ENCODE measurements at regions not wholly inside any gene's neighbourhood (a gene's known extent, or its start where the extent isn't known, plus 50 kb on each side); places are given as distances from the start of the nearest gene placed in this dataset.

DNA sequence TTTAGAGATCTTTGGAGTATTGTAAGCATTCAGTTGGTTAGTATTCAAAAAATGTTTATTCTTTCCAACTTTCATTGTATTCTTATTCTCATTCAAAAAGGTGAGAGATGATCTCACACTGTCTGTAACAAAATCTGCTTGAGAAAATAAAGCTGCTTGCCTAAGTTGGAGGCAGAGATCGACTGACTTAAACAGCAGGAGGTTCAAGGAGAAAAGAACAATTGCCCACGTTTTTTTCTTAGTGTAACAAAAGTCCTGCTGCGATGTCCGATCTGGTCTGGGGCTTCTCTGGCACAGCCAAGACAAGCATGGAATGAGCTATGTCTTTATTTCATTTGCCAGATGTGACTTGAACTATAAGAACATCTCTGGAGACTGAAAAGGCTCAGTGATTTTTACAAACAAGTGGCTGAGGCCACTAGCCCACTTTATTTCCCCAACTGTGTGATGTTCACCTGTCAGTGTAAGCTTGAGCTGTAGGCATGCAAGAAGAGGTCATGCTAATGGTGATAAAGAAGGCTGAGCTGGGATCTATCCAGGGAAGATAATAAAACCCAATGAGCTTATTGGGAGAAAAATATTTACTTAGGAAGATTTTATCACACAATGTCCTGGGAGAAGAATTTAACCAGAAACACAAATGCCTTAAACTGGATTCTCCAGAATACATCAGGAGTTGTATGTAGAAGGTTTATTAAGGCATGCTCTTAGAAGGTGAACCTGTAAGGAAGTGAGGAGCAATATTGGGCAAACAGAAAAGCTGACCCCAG lies 580.1 kb upstream of the BTBD3 start:
- H3K27ac ChIP-seq: peak overlapping the region in 1 of 21 experiments; percentile 65

DNA sequence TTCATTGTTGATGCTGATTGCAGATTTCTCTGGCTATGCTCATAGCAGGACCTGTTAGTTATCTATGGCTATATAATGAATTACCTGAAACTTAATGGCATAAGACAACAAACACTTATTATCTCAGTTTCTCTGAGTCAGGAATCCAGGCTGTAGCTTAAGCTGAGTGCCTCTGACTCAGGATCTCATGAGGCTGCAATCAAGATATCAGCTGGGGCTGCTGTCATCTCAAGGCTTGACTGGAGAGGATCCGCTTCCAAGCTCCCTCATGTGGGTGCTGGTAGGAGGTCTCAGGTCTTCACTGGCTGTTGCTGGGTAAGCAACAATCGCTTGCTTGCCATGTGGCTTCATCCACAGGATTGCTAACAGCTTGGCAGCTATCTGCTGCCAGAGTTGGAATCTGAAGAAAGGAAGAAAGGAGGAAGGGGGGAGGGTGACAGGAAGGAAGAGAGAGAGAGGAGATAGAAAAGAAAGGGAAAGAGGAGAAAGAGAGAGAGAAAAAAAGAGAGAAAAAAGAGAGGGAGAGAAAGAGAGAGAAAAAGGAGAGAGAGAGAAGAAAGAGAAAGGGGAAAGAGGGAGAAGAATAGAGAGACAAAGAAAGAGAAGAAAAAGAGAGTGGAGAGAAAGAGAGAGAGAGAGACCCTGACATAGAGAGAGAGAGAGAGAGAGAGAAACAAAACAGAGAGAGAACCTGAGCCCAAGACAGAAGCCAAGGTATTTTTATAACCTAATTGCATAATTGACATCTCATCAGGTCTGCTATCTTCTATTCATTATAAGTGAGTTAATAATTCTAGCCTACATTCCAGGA lies 579.0 kb upstream of the BTBD3 start:
- H3K27ac ChIP-seq: no peak overlapping the region
- no peak overlapping the region for H3K4me3 ChIP-seq

More for the DNA sequence above, 580.1 kb upstream of the BTBD3 start:
- H3K4me3 ChIP-seq: no peak overlapping the region

GRCh38 chr20:11344939-11345338 lies 572.8 kb upstream of the BTBD3 start:
- Histone ChIP-seq H3K4me3 (no peak overlapping the region), H3K27ac (peak overlapping the region in 1 of 21 experiments; percentile 31)

- Histone ChIP-seq H3K4me3 (no peak overlapping the region), H3K27ac (peak overlapping the region in 1 of 21 experiments; percentile 61)
Observed at GRCh38 chr20:11347738-11348137, 570.0 kb upstream of the BTBD3 start.

DNA sequence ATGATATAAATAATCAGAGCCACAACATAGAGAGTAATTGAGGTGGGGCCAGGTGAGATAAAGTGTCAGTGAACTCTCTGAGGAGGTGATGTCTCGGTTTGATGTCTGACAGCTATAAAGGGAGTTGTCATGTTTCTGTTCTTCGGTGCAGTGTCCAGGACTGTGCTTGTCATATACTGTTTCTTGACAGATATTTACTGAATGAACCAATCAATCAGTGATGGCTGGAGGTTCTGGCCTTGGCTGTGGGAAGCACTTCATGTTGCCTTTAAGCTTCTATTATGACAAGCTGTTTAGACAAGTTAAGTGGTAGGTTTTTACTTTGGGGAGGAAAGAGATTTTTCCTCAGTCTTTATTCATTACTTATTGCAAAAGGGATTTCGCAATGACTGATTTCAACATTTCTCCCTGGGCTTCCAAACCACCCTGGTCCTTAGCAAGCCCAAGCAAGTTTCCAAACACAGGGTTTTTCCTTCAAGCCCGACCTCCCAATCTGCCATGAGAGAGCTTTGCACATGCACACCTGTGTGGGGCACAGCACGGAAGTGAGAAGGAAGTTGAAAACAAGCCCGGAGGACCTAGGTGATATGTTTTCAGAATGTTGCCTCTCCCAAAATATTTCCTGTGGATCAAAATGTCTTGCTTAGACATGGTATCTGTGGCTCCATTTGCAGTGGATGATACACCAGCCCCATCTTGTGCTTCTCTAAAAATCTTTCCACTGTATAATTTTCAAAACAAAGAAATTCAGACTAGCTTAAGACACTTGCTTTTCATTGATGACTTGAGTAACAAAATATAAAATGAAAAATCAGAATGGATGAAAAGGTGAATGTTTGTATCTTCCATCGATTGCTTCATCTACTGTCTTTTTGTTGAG lies 567.3 kb upstream of the BTBD3 start:
- Histone ChIP-seq H3K4me3 (no peak overlapping the region), H3K27ac (peak overlapping the region in 13 of 21 experiments; percentile 1 to 66 (median 31))

- Histone ChIP-seq H3K4me3 (no peak overlapping the region), H3K27ac (peak overlapping the region in 1 of 21 experiments; percentile 66)
Observed at GRCh38 chr20:11352041-11352440, 565.7 kb upstream of the BTBD3 start.

DNA sequence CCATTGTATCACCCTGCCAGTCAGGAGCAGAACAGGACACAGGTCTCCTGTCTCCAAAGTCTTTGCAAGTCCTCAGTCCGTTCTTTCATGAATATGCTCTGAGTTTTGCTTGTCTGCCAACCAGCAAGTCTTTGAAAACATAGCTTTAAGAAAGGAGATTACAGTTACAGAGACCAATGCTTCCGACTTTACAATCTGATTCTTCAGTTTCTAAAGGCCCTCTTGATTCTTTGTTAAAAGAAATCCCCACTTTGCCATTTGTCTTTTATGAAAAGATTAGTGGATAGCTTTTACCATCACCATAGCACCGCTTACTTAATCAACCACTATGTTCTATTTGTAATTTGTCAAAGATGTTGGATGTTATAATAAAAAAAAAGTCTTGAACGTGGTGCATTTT lies 562.8 kb upstream of the BTBD3 start:
- Histone ChIP-seq H3K27ac (no peak overlapping the region), H3K4me3 (no peak overlapping the region)

DNA sequence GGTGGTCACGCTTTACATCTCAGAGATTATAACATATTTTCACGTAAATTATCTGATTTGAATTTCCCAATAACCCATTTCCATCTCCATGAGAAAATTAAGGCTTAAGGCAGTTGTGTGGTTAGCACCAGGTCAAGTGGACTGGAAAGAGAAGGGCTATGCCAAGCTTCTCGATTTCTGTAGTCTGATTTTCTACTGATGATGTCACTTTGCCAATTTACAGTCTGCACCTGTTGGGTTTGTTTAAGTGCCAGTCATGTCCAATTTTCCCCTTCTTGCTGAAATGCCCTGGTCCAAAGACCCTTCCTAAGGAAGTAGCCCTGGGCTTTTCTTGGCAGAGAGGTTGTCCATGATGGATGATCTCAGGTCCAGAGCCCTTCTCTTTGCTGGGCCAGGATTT lies 562.3 kb upstream of the BTBD3 start:
- H3K27ac ChIP-seq: no peak overlapping the region
- no peak overlapping the region for H3K4me3 ChIP-seq

- no peak overlapping the region for H3K27ac ChIP-seq
Observed at GRCh38 chr20:11356061-11356460, 561.6 kb upstream of the BTBD3 start.

DNA sequence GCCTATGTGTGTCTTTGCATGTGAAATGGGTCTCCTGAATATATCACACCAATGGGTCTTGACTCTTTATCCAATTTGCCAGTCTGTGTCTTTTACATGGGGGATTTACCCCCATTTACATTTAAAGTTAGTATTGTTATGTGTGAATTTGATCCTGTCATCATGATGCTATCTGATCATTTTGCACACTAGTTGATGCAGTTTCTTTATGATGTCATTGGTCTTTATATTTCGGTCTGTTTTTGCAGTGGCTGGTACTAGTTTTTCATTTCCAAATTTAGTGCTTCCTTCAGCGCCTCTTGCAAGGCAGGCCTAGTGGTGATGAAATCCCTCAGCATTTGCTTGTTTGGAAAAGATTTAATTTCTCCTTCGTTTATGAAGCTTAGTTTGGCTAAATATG lies 555.2 kb upstream of the BTBD3 start:
- Histone ChIP-seq H3K4me3 (no peak overlapping the region), H3K27ac (no peak overlapping the region)

More at GRCh38 chr20:11356061-11356460, 561.6 kb upstream of the BTBD3 start:
- no peak overlapping the region for H3K4me3 ChIP-seq

DNA sequence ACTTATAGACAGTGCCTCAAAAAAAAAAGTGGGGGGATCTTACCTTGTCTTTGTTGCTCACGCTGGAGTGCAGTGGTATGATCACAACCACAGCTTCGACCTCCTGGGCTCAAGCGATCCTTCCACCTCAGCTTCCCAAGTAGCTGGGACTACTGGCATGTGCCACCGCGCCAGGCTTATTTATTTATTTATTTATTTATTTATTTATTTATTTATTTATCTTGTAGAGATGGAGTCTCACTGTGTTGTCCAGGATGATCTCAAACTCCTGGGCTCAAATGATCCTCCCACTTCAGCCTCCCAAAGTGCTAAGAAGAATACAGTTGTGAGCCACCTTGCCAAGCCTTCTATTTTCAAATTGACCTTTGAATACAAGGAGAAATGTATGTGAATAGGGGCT lies 553.0 kb upstream of the BTBD3 start:
- no peak overlapping the region for H3K27ac ChIP-seq
- H3K4me3 ChIP-seq: no peak overlapping the region

DNA sequence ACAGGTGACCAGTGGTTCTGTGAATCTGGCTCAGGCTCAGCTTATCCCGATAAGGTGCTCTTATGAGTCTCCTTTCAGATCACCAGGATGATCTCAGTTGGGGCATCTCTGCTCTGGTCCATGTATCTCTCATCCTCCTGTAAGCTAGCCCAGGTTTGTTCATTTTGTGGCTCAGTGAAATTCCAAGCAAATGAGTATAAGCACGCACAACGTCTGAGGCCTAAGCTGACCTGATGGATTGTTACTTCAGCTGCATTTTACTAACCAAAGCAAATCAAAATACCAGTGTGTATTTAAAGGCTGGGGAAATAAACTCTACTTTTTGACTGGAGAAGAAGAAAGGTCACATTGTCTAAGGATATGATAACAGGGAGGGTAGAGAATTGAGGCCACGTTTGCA lies 551.0 kb upstream of the BTBD3 start:
- no peak overlapping the region for H3K4me3 ChIP-seq
- H3K27ac ChIP-seq: no peak overlapping the region

- Histone ChIP-seq H3K4me3 (no peak overlapping the region), H3K27ac (no peak overlapping the region)
Observed at GRCh38 chr20:11368499-11368898, 549.2 kb upstream of the BTBD3 start.

GRCh38 chr20:11368965-11369711 lies 548.6 kb upstream of the BTBD3 start:
- H3K27ac ChIP-seq: no peak overlapping the region
- no peak overlapping the region for H3K4me3 ChIP-seq

GRCh38 chr20:11371831-11372230 lies 545.9 kb upstream of the BTBD3 start:
- no peak overlapping the region for H3K27ac ChIP-seq
- H3K4me3 ChIP-seq: no peak overlapping the region

- peak overlapping the region in 3 of 21 experiments; percentile 5 to 33 (median 32) for H3K27ac ChIP-seq
- H3K4me3 ChIP-seq: no peak overlapping the region
Observed at GRCh38 chr20:11372876-11373790, 544.6 kb upstream of the BTBD3 start.

GRCh38 chr20:11375335-11375734 lies 542.4 kb upstream of the BTBD3 start:
- Histone ChIP-seq H3K4me3 (no peak overlapping the region), H3K27ac (peak overlapping the region in 17 of 21 experiments; percentile 32 to 84 (median 68))

DNA sequence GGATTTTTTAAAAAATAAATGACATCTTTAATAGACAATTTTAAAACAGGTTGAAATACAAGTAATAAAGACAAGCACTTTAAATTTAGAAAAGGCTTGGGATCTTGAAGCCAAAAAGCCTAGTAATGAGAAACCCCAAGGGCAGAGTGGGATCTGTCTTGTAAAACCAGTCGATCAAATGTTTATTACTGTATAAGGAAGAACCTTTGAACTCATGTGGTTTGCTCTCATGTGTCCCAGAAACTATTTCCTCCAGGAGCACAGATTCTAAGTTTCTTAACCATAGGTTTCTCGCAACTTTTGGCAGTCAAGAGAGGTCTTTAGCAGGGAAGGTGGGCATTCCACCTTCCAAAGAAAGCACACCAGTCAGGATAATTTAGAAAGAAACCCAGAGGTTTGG lies 541.7 kb upstream of the BTBD3 start:
- H3K27ac ChIP-seq: peak overlapping the region in 19 of 21 experiments; percentile 32 to 84 (median 66)
- H3K4me3 ChIP-seq: no peak overlapping the region

Data from skin epidermis (tissue), 12 donors.